GM12878 (cell line): ENCODE measurements at regions not wholly inside any gene's neighbourhood (a gene's known extent, or its start where the extent isn't known, plus 50 kb on each side); places are given as distances from the start of the nearest gene placed in this dataset.
A peak's percentile ranks its signal among the peaks of the same experiment; 100 is the strongest.

Source experiments
- ATAC-seq: fragments of 200-7000 bp; cut with Tn5 transposase; 3 replicates; pipeline ENCODE4 v1.9.1; 2020; ENCODE audit warnings: mild to moderate bottlenecking, moderate library complexity
- BruUV-seq: library from RNA; stranded (reverse); fragments of 400-500 nt; replicated peaks from 2 replicates; lab custom pipeline; 2021; lab: Mats Ljungman, UMichigan
- CTCF ChIA-PET: fragments of 300-600 bp; sonication (Branson Sonifier 250); formaldehyde crosslinking; extraction: SDS; loops from one replicate; lab custom pipeline; 2021; ENCODE audit warnings: inconsistent platforms; lab: Yijun Ruan, JAX
- POLR2A ChIA-PET: fragments of 350-600 bp; formaldehyde crosslinking; extraction: SDS; loops from one replicate; lab custom pipeline; 2021; ENCODE audit warnings: inconsistent platforms; lab: Charles Lee
- RAD21 ChIA-PET: fragments of 300-600 bp; sonication (Branson Sonifier 250); formaldehyde crosslinking; loops from one replicate; lab custom pipeline; 2023; ENCODE audit warnings: antibody characterized with exemption; ENCODE audit not compliant: unreplicated experiment; lab: Charles Lee
- SMC1A ChIA-PET: fragments of 300-600 bp; sonication (Branson Sonifier 250); formaldehyde crosslinking; loops from one replicate; lab custom pipeline; 2023; ENCODE audit not compliant: unreplicated experiment, uncharacterized antibody; lab: Charles Lee
- DNase-seq: peaks from one replicate; pipeline ENCODE4 v3.0.0-alpha.2; 2011; ENCODE audit warnings: low read depth, low spot score
- FAIRE-seq: peaks from 3 replicates; lab custom pipeline; 2011; peaks lifted over from hg19 to GRCh38; lab: Jason Lieb, UNC
- H2AFZ ChIP-seq: 2 replicates; pipeline ENCODE4 v1.6.0; 2011; ENCODE audit warnings: low read depth, low read length, control low read depth; ENCODE audit not compliant: control insufficient read depth
- H3K27ac ChIP-seq: 2 replicates; pipeline ENCODE4 v1.5.1; 2011; ENCODE audit warnings: control low read depth; ENCODE audit not compliant: control insufficient read depth, insufficient read depth
- H3K27me3 ChIP-seq, 2 experiments: replicated peaks in 1 of 2; 2 replicates each; pipeline versions ENCODE4 v1.6.0 to v1.6.1; 2011; ENCODE audit warnings: low read length in 1 of 2; ENCODE audit not compliant: control insufficient read depth in 2 of 2, insufficient read depth in 2 of 2
- H3K36me3 ChIP-seq, 2 experiments: 2 replicates each; pipeline ENCODE4 v1.5.1; 2011; ENCODE audit warnings: low read length in 1 of 2; ENCODE audit not compliant: control insufficient read depth in 2 of 2, insufficient read depth in 2 of 2
- H3K4me1 ChIP-seq: 2 replicates; pipeline ENCODE4 v1.6.1; 2011; ENCODE audit warnings: mild to moderate bottlenecking, low read length, moderate library complexity, mixed read lengths; ENCODE audit not compliant: control insufficient read depth, insufficient read depth
- H3K4me2 ChIP-seq: 2 replicates; pipeline ENCODE4 v1.6.0; 2011; ENCODE audit warnings: control low read depth; ENCODE audit not compliant: control insufficient read depth, insufficient read depth
- H3K4me3 ChIP-seq: fragments of 200-600 bp; sonication (generic); 2 replicates; pipeline ENCODE4 v1.5.1; 2016
- H3K79me2 ChIP-seq: 2 replicates; pipeline ENCODE4 v1.6.0; 2011; ENCODE audit warnings: low read length; ENCODE audit not compliant: control insufficient read depth, insufficient read depth
- H3K9ac ChIP-seq: 2 replicates; pipeline ENCODE4 v1.8.0; 2011; ENCODE audit warnings: low read length, control low read depth, mixed read lengths; ENCODE audit not compliant: control insufficient read depth, insufficient read depth
- H3K9me3 ChIP-seq: replicated peaks from 3 replicates; pipeline ENCODE4 v1.5.1; 2011; ENCODE audit warnings: mild to moderate bottlenecking, low read length; ENCODE audit not compliant: control insufficient read depth, insufficient read depth
- H4K20me1 ChIP-seq: 2 replicates; pipeline ENCODE4 v1.6.0; 2011; ENCODE audit not compliant: control insufficient read depth, insufficient read depth
- CBX3 ChIP-seq: fragments of 200-600 bp; sonication (generic); IDR thresholded peaks from 2 replicates; pipeline ENCODE4 v1.6.1; 2016; ENCODE audit warnings: low read depth, borderline replicate concordance
- EGR1 ChIP-seq, 2 experiments: IDR thresholded peaks; 1 replicate in 1 of 2; 2 replicates in 1 of 2; pipeline ENCODE4 v1.6.1; 2011 to 2012; ENCODE audit warnings: low read depth in 2 of 2, low read length in 2 of 2, borderline replicate concordance in 1 of 2, mild to moderate bottlenecking in 1 of 2, moderate library complexity in 1 of 2
- JUND ChIP-seq: IDR thresholded peaks from 2 replicates; pipeline ENCODE4 v1.6.1; 2012; ENCODE audit warnings: low read depth, mild to moderate bottlenecking, low read length, improper control_type of control experiment, moderate library complexity
- RFX5 ChIP-seq: IDR thresholded peaks from 2 replicates; pipeline ENCODE4 v1.6.1; 2011; ENCODE audit warnings: low read depth, low read length, improper control_type of control experiment
- WGBS: methylation state at CpG from one replicate; pipeline ENCODE4 v1.1.6; 2016; ENCODE audit warnings: low lambda C conversion rate; ENCODE audit not compliant: insufficient replicate concordance, insufficient coverage; ENCODE audit errors: missing lambda C conversion rate; 5-methylcytosine and 5-hydroxymethylcytosine counted together
- in situ Hi-C: fragments of 300-500 bp; cut with MboI; formaldehyde crosslinking; loops from 9 replicates; pipeline ENCODE4 v1.14.3; 2018; ENCODE audit warnings: mixed read lengths
- intact Hi-C: fragments of 100-400 bp; cut with micrococcal nuclease; formaldehyde crosslinking; loops from one replicate; pipeline ENCODE4 v1.14.2; 2022; ENCODE audit not compliant: unreplicated experiment
- TF ChIP-seq, protein P1 (sequence below): fragments of 450-650 bp; IDR thresholded peaks from 2 replicates; pipeline ENCODE4 v1.6.1; 2017; ENCODE audit warnings: low read depth, mild to moderate bottlenecking, moderate library complexity
- TF ChIP-seq, protein P2 (sequence below), 3 experiments: IDR thresholded peaks in 2 of 3; conservative IDR thresholded peaks in 1 of 3; 2 replicates each; pipeline ENCODE4 v1.5.1; 2011; ENCODE audit warnings: low read depth in 3 of 3, low read length in 3 of 3, mild to moderate bottlenecking in 3 of 3, control low read depth in 2 of 3, moderate library complexity in 2 of 3, inconsistent platforms in 1 of 3, mixed read lengths in 1 of 3; ENCODE audit not compliant: control insufficient read depth in 2 of 3, insufficient read depth in 1 of 3; ENCODE audit errors: extremely low read depth in 1 of 3
- TF ChIP-seq, protein P3 (sequence below): fragments of 450-650 bp; IDR thresholded peaks from 2 replicates; pipeline ENCODE4 v1.6.1; 2017; ENCODE audit warnings: mild to moderate bottlenecking

DNA sequence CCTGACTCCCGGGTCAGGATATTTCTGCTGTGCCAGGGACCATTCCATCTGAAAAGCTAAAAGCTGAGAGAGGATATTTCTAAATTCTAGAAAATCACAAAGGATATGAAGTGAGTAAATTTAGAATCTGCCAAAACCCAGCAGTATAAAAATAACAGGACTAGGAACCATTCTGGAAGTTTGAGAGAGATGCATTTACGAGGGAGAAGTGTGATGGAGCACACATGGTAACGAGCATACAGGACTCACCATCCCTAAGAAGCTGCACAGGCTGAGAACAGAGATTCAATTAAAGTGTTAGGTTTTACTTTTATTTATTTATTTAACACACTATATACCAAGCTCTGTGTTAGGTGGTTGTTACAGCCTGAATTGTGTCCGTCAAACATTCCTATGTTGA is 116.3 kb downstream of the GLUL start (continued):
- TF ChIP-seq, protein P1, sequence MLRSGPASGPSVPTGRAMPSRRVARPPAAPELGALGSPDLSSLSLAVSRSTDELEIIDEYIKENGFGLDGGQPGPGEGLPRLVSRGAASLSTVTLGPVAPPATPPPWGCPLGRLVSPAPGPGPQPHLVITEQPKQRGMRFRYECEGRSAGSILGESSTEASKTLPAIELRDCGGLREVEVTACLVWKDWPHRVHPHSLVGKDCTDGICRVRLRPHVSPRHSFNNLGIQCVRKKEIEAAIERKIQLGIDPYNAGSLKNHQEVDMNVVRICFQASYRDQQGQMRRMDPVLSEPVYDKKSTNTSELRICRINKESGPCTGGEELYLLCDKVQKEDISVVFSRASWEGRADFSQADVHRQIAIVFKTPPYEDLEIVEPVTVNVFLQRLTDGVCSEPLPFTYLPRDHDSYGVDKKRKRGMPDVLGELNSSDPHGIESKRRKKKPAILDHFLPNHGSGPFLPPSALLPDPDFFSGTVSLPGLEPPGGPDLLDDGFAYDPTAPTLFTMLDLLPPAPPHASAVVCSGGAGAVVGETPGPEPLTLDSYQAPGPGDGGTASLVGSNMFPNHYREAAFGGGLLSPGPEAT = no peak
- TF ChIP-seq RFX5 = no peak

DNA sequence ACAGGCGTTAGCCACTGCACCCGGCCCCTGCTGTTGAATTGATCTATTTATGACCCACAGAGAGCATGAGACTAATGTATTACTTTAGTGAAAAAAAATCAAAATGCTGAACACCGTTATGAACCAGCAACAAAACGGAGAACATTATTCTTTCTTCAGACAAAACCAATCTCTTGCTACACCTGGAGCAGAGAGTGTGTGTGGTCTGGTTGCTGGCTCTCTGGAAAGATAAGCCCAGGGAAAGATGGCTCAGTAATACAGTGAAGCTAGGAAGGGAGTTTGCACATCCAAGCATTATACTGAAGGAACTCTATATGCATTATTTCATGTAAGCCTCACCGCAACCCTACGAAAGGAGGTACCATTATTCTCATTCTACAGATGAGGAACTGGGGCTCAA is 117.0 kb downstream of the GLUL start:
- H4K20me1 ChIP-seq = no peaks in the 10 kb centered on the region
- POLR2A ChIA-PET = no interaction called here
- H3K27ac ChIP-seq = no peak overlapping the region
- 43% methylated on average over 6 of the region's 6 CpGs for whole genome bisulfite sequencing
- FAIRE-seq (no peak), ATAC-seq (peak; percentile 50; the same call in 2 of the 3 replicates), DNase-seq (no peak)
- no peaks in the 10 kb centered on the region; a peak in 2 of 4 replicates for H3K27me3 ChIP-seq
- intact Hi-C loops = no loop called here
- SMC1A ChIA-PET = interaction anchor here (0.6 to 1.4 kb wide), 3 partner anchors 10 to 40 kb away, joined by 3 read pairs; no protein-coding TSS in a partner anchor
- in situ Hi-C loops = no loop called here
- no peaks in the 10 kb centered on the region for H3K4me1 ChIP-seq
- TF ChIP-seq JUND (no peak), CBX3 (no peak), EGR1 (IDR thresholded peaks at IDR 0.05; ENCODE audit: borderline replicate concordance in 1 of 2, low read depth in 2 of 2, low read length in 2 of 2) (no peak)
- TF ChIP-seq, protein P2, sequence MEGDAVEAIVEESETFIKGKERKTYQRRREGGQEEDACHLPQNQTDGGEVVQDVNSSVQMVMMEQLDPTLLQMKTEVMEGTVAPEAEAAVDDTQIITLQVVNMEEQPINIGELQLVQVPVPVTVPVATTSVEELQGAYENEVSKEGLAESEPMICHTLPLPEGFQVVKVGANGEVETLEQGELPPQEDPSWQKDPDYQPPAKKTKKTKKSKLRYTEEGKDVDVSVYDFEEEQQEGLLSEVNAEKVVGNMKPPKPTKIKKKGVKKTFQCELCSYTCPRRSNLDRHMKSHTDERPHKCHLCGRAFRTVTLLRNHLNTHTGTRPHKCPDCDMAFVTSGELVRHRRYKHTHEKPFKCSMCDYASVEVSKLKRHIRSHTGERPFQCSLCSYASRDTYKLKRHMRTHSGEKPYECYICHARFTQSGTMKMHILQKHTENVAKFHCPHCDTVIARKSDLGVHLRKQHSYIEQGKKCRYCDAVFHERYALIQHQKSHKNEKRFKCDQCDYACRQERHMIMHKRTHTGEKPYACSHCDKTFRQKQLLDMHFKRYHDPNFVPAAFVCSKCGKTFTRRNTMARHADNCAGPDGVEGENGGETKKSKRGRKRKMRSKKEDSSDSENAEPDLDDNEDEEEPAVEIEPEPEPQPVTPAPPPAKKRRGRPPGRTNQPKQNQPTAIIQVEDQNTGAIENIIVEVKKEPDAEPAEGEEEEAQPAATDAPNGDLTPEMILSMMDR (IDR thresholded peaks at IDR 0.05 in 2 of 3, conservative IDR thresholded peaks at IDR 0.05 in 1 of 3; ENCODE audit: control insufficient read depth in 2 of 3, extremely low read depth in 1 of 3, insufficient read depth in 1 of 3, low read depth in 3 of 3, low read length in 3 of 3) = no peak
- TF ChIP-seq, protein P3, sequence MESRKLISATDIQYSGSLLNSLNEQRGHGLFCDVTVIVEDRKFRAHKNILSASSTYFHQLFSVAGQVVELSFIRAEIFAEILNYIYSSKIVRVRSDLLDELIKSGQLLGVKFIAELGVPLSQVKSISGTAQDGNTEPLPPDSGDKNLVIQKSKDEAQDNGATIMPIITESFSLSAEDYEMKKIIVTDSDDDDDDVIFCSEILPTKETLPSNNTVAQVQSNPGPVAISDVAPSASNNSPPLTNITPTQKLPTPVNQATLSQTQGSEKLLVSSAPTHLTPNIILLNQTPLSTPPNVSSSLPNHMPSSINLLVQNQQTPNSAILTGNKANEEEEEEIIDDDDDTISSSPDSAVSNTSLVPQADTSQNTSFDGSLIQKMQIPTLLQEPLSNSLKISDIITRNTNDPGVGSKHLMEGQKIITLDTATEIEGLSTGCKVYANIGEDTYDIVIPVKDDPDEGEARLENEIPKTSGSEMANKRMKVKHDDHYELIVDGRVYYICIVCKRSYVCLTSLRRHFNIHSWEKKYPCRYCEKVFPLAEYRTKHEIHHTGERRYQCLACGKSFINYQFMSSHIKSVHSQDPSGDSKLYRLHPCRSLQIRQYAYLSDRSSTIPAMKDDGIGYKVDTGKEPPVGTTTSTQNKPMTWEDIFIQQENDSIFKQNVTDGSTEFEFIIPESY = no peak
- H2AFZ ChIP-seq = no peak overlapping the region
- no peak overlapping the region for H3K9ac ChIP-seq
- BruUV-seq = no TSS peak
- H3K36me3 ChIP-seq = no peaks in the 10 kb centered on the region
- RAD21 ChIA-PET = no interaction called here
- CTCF ChIA-PET = no interaction called here
- no peak overlapping the region for H3K4me3 ChIP-seq
- H3K9me3 ChIP-seq = no peaks in the 10 kb centered on the region
- H3K79me2 ChIP-seq = no peaks in the 10 kb centered on the region
- no peak overlapping the region for H3K4me2 ChIP-seq
